ENCODE measurements at regions not wholly inside any gene's neighbourhood (a gene's known extent, or its start where the extent isn't known, plus 50 kb on each side); places are given as distances from the start of the nearest gene placed in this dataset.

DNA sequence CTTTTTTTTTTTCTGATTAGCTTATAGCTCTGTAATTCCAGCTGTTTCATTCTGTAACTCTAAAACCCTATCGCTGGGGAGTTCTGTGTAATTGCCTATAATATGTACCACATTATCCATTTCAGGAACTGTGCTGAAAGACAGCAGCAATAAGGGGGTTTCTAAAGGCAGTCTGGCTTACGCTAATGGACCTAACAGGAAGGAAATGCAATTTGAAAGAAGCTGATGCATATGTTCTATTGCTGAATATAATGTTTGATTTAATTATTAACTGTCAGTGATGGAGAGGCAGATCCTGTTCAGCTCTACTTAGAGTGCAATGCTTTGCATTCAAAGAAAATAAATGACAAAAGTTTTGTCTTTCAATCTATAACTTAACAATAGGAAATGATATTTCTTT, 209.4 kb upstream of the SNX7 start:
- TF ChIP-seq TP53 (CRISPR knock-in tag; IDR thresholded peaks at IDR 0.05) (no peak), GATA3 (IDR thresholded peaks at IDR 0.05; ENCODE audit: borderline replicate concordance) (no peak)
